ENCODE measurements at regions not wholly inside any gene's neighbourhood (a gene's known extent, or its start where the extent isn't known, plus 50 kb on each side); places are given as distances from the start of the nearest gene placed in this dataset.

DNA sequence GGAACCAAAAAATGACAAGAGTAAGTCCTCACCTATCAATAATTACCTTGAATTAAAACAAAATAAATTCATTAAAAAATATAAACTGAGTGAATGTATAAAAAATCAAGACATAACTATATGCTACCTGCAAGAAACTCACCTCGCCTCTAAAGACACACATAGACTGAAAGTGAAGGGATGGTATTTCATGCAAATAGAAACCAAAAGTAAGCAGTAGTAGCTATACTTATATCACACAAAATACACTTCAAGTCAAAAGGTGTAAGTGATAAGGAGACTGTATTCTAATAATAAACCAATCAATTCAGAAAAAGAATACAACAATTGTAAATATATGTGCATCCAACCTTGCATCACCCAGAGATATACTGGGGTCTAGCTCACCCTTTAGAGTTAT, 332.6 kb downstream of the SH2D4B start:
- intact Hi-C loops (cut with DNase I), result no loop called here
- ATAC-seq (no peak), DNase-seq (no peak)
- TF ChIP-seq CTCF (IDR thresholded peaks at IDR 0.05), result no peak
- H3K9me3 ChIP-seq, result peaks cover 7% of the 10 kb centered on the region
- H3K4me3 ChIP-seq, result no peak overlapping the region
- no peaks in the 10 kb centered on the region for H3K36me3 ChIP-seq
- no peak overlapping the region for H3K27ac ChIP-seq
- H3K27me3 ChIP-seq (ENCODE audit: low read depth), result no peaks in the 10 kb centered on the region
- no peaks in the 10 kb centered on the region for H3K4me1 ChIP-seq

DNA sequence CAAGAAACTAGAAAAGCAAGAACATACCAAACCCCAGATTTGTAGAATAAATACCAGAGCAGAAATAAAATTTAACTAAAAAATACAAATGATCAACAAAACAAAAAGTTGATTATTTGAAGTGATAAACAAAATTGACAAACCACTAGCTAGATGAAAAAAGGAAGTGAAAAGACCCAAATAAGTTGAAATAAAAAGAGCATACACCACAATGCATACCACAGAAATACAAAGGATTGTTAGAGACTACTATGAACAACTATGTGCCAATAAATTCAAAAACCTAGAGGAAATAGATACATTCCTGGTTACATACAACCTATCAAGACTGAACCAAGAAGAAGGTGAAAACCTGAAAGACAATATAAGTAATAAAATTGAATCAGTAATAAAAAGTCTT, 333.4 kb downstream of the SH2D4B start:
- intact Hi-C loops (cut with DNase I), result no loop called here
- TF ChIP-seq CTCF (IDR thresholded peaks at IDR 0.05), result no peak
- peaks cover 7% of the 10 kb centered on the region for H3K9me3 ChIP-seq
- H3K4me1 ChIP-seq, result no peaks in the 10 kb centered on the region
- ATAC-seq (no peak), DNase-seq (no peak)
- H3K36me3 ChIP-seq, result no peaks in the 10 kb centered on the region
- no peak overlapping the region for H3K27ac ChIP-seq
- no peaks in the 10 kb centered on the region for H3K27me3 ChIP-seq (ENCODE audit: low read depth)
- H3K4me3 ChIP-seq, result no peak overlapping the region

DNA sequence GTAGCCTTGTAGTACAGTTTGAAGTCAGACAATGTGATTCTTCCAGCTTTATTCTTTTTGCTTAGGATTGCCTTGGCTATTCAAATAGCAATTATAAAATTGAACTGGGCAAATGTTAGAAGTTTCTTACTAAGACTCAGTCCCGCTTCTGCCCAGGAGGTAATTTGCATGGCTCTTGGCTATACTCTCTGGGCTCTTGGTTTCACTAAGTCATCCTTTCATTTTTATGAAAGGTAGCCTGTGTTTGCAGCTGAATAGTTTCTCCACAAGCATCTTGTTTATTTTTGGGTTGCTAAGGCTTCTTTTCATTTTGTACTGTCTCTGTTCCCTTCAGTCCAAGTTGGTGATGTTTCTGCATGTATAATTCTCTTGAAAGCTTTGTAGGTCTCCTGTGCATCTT, 340.6 kb downstream of the SH2D4B start:
- ATAC-seq (no peak), DNase-seq (no peak)
- Histone ChIP-seq H3K9me3 (no peaks in the 10 kb centered on the region), H3K27ac (no peak overlapping the region), H3K36me3 (no peaks in the 10 kb centered on the region), H3K4me1 (no peaks in the 10 kb centered on the region), H3K4me3 (no peak overlapping the region), H3K27me3 (ENCODE audit: low read depth) (peaks cover 3% of the 10 kb centered on the region)
- TF ChIP-seq CTCF (IDR thresholded peaks at IDR 0.05), result no peak
- intact Hi-C loops (cut with DNase I), result no loop called here

GRCh38 chr10:80890146-80890545, 352.4 kb downstream of the SH2D4B start:
- intact Hi-C loops (cut with DNase I), result no loop called here
- DNase-seq, result no peak
- H3K9me3 ChIP-seq, result no peaks in the 10 kb centered on the region
- no peaks in the 10 kb centered on the region for H3K4me1 ChIP-seq
- no peak for ATAC-seq
- no peak overlapping the region for H3K4me3 ChIP-seq
- no peaks in the 10 kb centered on the region for H3K36me3 ChIP-seq
- H3K27ac ChIP-seq, result no peak overlapping the region
- no peak for TF ChIP-seq CTCF (IDR thresholded peaks at IDR 0.05)
- no peaks in the 10 kb centered on the region for H3K27me3 ChIP-seq (ENCODE audit: low read depth)

GRCh38 chr10:80893256-80893655, 355.6 kb downstream of the SH2D4B start:
- H3K36me3 ChIP-seq, result no peaks in the 10 kb centered on the region
- H3K27ac ChIP-seq, result no peak overlapping the region
- DNase-seq (no peak), ATAC-seq (no peak)
- H3K4me1 ChIP-seq, result no peaks in the 10 kb centered on the region
- no peaks in the 10 kb centered on the region for H3K9me3 ChIP-seq
- no peaks in the 10 kb centered on the region for H3K27me3 ChIP-seq (ENCODE audit: low read depth)
- intact Hi-C loops (cut with DNase I), result no loop called here
- no peak overlapping the region for H3K4me3 ChIP-seq
- no peak for TF ChIP-seq CTCF (IDR thresholded peaks at IDR 0.05)

GRCh38 chr10:80894311-80894791, 356.6 kb downstream of the SH2D4B start:
- intact Hi-C loops (cut with DNase I), result no loop called here
- Histone ChIP-seq H3K27ac (no peak overlapping the region), H3K27me3 (ENCODE audit: low read depth) (no peaks in the 10 kb centered on the region), H3K9me3 (no peaks in the 10 kb centered on the region), H3K4me3 (no peak overlapping the region), H3K4me1 (no peaks in the 10 kb centered on the region), H3K36me3 (no peaks in the 10 kb centered on the region)
- no peak for TF ChIP-seq CTCF (IDR thresholded peaks at IDR 0.05)
- ATAC-seq, result no peak
- no peak for DNase-seq

All from lower lobe of right lung (tissue), 2 donors.